CD14-positive monocyte (primary cell): ENCODE measurements at regions not wholly inside any gene's neighbourhood (a gene's known extent, or its start where the extent isn't known, plus 50 kb on each side); places are given as distances from the start of the nearest gene placed in this dataset.

ENCODE experiments used
- DNase-seq, 3 donors: peaks; one replicate each; pipeline ENCODE4 v3.0.0-alpha.2; 2011 to 2022
- H2AFZ ChIP-seq: 2 replicates; pipeline ENCODE4 v1.6.0; 2012; ENCODE audit warnings: mild to moderate bottlenecking, low read depth, low read length, inconsistent platforms; ENCODE audit not compliant: insufficient read depth, poor library complexity, severe bottlenecking
- H3K27ac ChIP-seq, 2 donors: 1 replicate in 1 of 2; 2 replicates in 1 of 2; pipeline ENCODE4 v1.5.1; 2012 to 2013; ENCODE audit warnings: low read length in 2 of 2, control low read depth in 1 of 2, inconsistent platforms in 1 of 2, low read depth in 1 of 2, mild to moderate bottlenecking in 1 of 2
- H3K27me3 ChIP-seq, 2 donors: one replicate each; pipeline versions ENCODE4 v1.6.0 to v1.6.1; 2011 to 2013; ENCODE audit warnings: low read length in 2 of 2; ENCODE audit not compliant: control insufficient read depth in 2 of 2, insufficient read depth in 2 of 2
- H3K36me3 ChIP-seq, 2 donors: replicated peaks in 1 of 2; 1 replicate in 1 of 2; 2 replicates in 1 of 2; pipeline versions ENCODE4 v1.5.1 to v1.6.1; 2012 to 2013; ENCODE audit warnings: low read length in 2 of 2, control low read depth in 1 of 2, inconsistent platforms in 1 of 2, mild to moderate bottlenecking in 1 of 2; ENCODE audit not compliant: insufficient read depth in 2 of 2, control insufficient read depth in 1 of 2
- H3K4me1 ChIP-seq, 2 donors: 1 replicate in 1 of 2; 2 replicates in 1 of 2; pipeline versions ENCODE4 v1.5.1 to v1.6.1; 2012 to 2013; ENCODE audit warnings: low read length in 2 of 2, control low read depth in 1 of 2, inconsistent platforms in 1 of 2, mild to moderate bottlenecking in 1 of 2, moderate library complexity in 1 of 2; ENCODE audit not compliant: insufficient read depth in 2 of 2, control insufficient read depth in 1 of 2
- H3K4me2 ChIP-seq: replicated peaks from 2 replicates; pipeline ENCODE3; 2012; ENCODE audit warnings: low read length, moderate library complexity, mild to moderate bottlenecking; ENCODE audit not compliant: poor library complexity, severe bottlenecking; ENCODE audit errors: extremely low read depth
- H3K4me3 ChIP-seq, 3 experiments: fragments of 200-600 bp in 1 of 3; sonication (generic) in 1 of 3; replicated peaks in 1 of 3; 1 replicate in 2 of 3; 2 replicates in 1 of 3; pipeline ENCODE4 v1.5.1; 2011 to 2013; ENCODE audit warnings: low read length in 3 of 3, mild to moderate bottlenecking in 3 of 3, control low read depth in 2 of 3, low read depth in 2 of 3, inconsistent platforms in 1 of 3, moderate library complexity in 1 of 3
- H3K79me2 ChIP-seq: 2 replicates; pipeline ENCODE4 v1.6.0; 2012; ENCODE audit warnings: mild to moderate bottlenecking, control low read depth, inconsistent platforms, low read length, moderate library complexity; ENCODE audit not compliant: insufficient read depth
- H3K9ac ChIP-seq: 2 replicates; pipeline ENCODE4 v1.6.0; 2017; ENCODE audit warnings: low read length, mild to moderate bottlenecking; ENCODE audit not compliant: insufficient read depth, poor library complexity, severe bottlenecking
- H3K9me3 ChIP-seq, 2 donors: replicated peaks in 1 of 2; 1 replicate in 1 of 2; 2 replicates in 1 of 2; pipeline versions ENCODE4 v1.5.1 to v1.6.1; 2012 to 2013; ENCODE audit warnings: low read length in 2 of 2, control low read depth in 1 of 2; ENCODE audit not compliant: control insufficient read depth in 1 of 2, insufficient read depth in 1 of 2
- H4K20me1 ChIP-seq: 2 replicates; pipeline ENCODE4 v1.6.0; 2012; ENCODE audit warnings: mild to moderate bottlenecking, low read length, control low read depth, moderate library complexity; ENCODE audit not compliant: insufficient read depth
- H3K27ac Mint-ChIP-seq, 7 donors: one replicate each; pipeline ENCODE4 v1.8.0; 2020; ENCODE audit warnings: mild to moderate bottlenecking in 7 of 7, mixed read lengths in 7 of 7, moderate library complexity in 6 of 7, inconsistent platforms in 2 of 7
- H3K27me3 Mint-ChIP-seq, 3 donors: one replicate each; pipeline ENCODE4 v1.8.0; 2021 to 2022; ENCODE audit warnings: low read depth in 3 of 3, mild to moderate bottlenecking in 3 of 3, mixed read lengths in 3 of 3, moderate library complexity in 3 of 3, inconsistent platforms in 1 of 3
- H3K36me3 Mint-ChIP-seq, 2 donors: one replicate each; pipeline ENCODE4 v1.8.0; 2020; ENCODE audit warnings: mixed read lengths in 2 of 2, inconsistent platforms in 1 of 2, mild to moderate bottlenecking in 1 of 2
- H3K4me1 Mint-ChIP-seq: one replicate; pipeline ENCODE4 v1.8.0; 2020; ENCODE audit warnings: mild to moderate bottlenecking, mixed read lengths
- H3K4me3 Mint-ChIP-seq, 2 donors: one replicate each; pipeline ENCODE4 v1.8.0; 2020; ENCODE audit warnings: mild to moderate bottlenecking in 2 of 2, mixed read lengths in 2 of 2, moderate library complexity in 1 of 2
- H3K9me3 Mint-ChIP-seq, 7 donors: one replicate each; pipeline ENCODE4 v1.8.0; 2020 to 2022; ENCODE audit warnings: mixed read lengths in 7 of 7, mild to moderate bottlenecking in 6 of 7, moderate library complexity in 6 of 7, inconsistent platforms in 2 of 7
- CTCF ChIP-seq: fragments of 200-600 bp; IDR thresholded peaks from one replicate; pipeline ENCODE4 v1.8.0; 2022; ENCODE audit warnings: antibody characterized with exemption, mild to moderate bottlenecking
- WGBS: methylation state at CpG from one replicate; pipeline ENCODE4 v1.1.5; 2013; ENCODE audit warnings: missing lambda C conversion rate; ENCODE audit not compliant: insufficient coverage; 5-methylcytosine and 5-hydroxymethylcytosine counted together
- intact Hi-C, 2 donors: fragments of 100-400 bp; cut with micrococcal nuclease; formaldehyde crosslinking; loops; one replicate each; pipeline versions ENCODE4 v1.15.0 to v1.15.1; 2023

- H3K9ac ChIP-seq = no peak overlapping the region
- no peaks in the 10 kb centered on the region for H3K27me3 ChIP-seq
- H3K9me3 Mint-ChIP-seq = peaks cover 0 to 5% (median 3%) of the 10 kb centered on the region in 7 donors
- DNase-seq = no peak
- H3K4me3 Mint-ChIP-seq = no peak overlapping the region
- H4K20me1 ChIP-seq = no peaks in the 10 kb centered on the region
- no peaks in the 10 kb centered on the region for H3K4me1 ChIP-seq
- H3K36me3 ChIP-seq = no peaks in the 10 kb centered on the region
- no peaks in the 10 kb centered on the region for H3K9me3 ChIP-seq
- H3K4me3 ChIP-seq = no peak overlapping the region
- no peak overlapping the region for H2AFZ ChIP-seq
- WGBS = no CpG with 5 or more reads among the region's 4 CpGs
- intact Hi-C loops = no loop called here
- H3K79me2 ChIP-seq = no peaks in the 10 kb centered on the region
- no peak for TF ChIP-seq CTCF
- no peaks in the 10 kb centered on the region for H3K4me1 Mint-ChIP-seq
- H3K36me3 Mint-ChIP-seq = no peaks in the 10 kb centered on the region
- H3K27ac Mint-ChIP-seq = peak overlapping the region in 1 of 7 donors; percentile 26
- H3K27ac ChIP-seq = no peak overlapping the region
- no peak overlapping the region for H3K4me2 ChIP-seq
- peaks cover 4 to 6% (median 5%) of the 10 kb centered on the region in 3 donors for H3K27me3 Mint-ChIP-seq
Observed at GRCh38 chr20:60509407-60509806, 551.2 kb downstream of the CDH26 start.

GRCh38 chr20:60510356-60510755, 552.1 kb downstream of the CDH26 start:
- no peak for DNase-seq
- H3K4me1 Mint-ChIP-seq = no peaks in the 10 kb centered on the region
- no peak overlapping the region for H2AFZ ChIP-seq
- H3K27ac Mint-ChIP-seq = no peak overlapping the region
- H4K20me1 ChIP-seq = no peaks in the 10 kb centered on the region
- H3K27me3 ChIP-seq = no peaks in the 10 kb centered on the region
- no peak overlapping the region for H3K27ac ChIP-seq
- peaks cover 0 to 5% (median 5%) of the 10 kb centered on the region in 7 donors for H3K9me3 Mint-ChIP-seq
- no peak overlapping the region for H3K4me3 ChIP-seq
- H3K27me3 Mint-ChIP-seq = peaks cover 3 to 6% (median 5%) of the 10 kb centered on the region in 3 donors
- H3K9ac ChIP-seq = no peak overlapping the region
- H3K4me3 Mint-ChIP-seq = no peak overlapping the region
- no peaks in the 10 kb centered on the region for H3K79me2 ChIP-seq
- intact Hi-C loops = no loop called here
- no peak overlapping the region for H3K4me2 ChIP-seq
- no peaks in the 10 kb centered on the region for H3K9me3 ChIP-seq
- no peak for TF ChIP-seq CTCF
- H3K36me3 Mint-ChIP-seq = no peaks in the 10 kb centered on the region
- H3K4me1 ChIP-seq = no peaks in the 10 kb centered on the region
- no peaks in the 10 kb centered on the region for H3K36me3 ChIP-seq
- WGBS = 48% methylated on average over 3 of the region's 4 CpGs
